ENCODE measurements at regions not wholly inside any gene's neighbourhood (a gene's known extent, or its start where the extent isn't known, plus 50 kb on each side); places are given as distances from the start of the nearest gene placed in this dataset.

DNA sequence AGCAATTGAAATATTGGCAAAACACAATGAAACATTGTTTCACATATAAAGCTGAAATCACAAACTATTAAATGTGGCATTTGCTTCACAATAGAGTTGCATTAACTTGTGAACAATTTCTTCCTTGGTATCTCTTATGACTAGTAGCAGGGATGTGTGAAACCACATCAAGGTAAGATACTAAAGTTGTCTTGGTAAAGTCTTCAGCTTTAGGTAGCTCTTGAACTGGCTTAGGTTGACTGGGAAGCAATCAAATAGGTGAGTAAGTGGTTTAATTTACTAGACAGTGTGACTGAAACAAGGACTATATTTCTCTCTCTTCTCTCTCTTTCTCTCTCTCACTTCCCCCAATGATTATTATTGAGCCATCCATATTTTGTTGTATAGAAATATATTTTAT is 141.5 kb upstream of the KCNK2 start:
- TF ChIP-seq, protein P1, sequence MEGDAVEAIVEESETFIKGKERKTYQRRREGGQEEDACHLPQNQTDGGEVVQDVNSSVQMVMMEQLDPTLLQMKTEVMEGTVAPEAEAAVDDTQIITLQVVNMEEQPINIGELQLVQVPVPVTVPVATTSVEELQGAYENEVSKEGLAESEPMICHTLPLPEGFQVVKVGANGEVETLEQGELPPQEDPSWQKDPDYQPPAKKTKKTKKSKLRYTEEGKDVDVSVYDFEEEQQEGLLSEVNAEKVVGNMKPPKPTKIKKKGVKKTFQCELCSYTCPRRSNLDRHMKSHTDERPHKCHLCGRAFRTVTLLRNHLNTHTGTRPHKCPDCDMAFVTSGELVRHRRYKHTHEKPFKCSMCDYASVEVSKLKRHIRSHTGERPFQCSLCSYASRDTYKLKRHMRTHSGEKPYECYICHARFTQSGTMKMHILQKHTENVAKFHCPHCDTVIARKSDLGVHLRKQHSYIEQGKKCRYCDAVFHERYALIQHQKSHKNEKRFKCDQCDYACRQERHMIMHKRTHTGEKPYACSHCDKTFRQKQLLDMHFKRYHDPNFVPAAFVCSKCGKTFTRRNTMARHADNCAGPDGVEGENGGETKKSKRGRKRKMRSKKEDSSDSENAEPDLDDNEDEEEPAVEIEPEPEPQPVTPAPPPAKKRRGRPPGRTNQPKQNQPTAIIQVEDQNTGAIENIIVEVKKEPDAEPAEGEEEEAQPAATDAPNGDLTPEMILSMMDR (IDR thresholded peaks at IDR 0.05) = no peak
- TF ChIP-seq POLR2A (IDR thresholded peaks at IDR 0.05) = no peak

Measured in heart left ventricle (tissue), 13 donors.